GM19351 (cell line): ENCODE measurements at regions not wholly inside any gene's neighbourhood (a gene's known extent, or its start where the extent isn't known, plus 50 kb on each side); places are given as distances from the start of the nearest gene placed in this dataset.

Experiments
- ATAC-seq: cut with Tn5 transposase; IDR thresholded peaks from one replicate; pipeline ENCODE4 v1.9.1; 2021; ENCODE audit warnings: mild to moderate bottlenecking, moderate library complexity; ENCODE audit not compliant: unreplicated experiment

DNA sequence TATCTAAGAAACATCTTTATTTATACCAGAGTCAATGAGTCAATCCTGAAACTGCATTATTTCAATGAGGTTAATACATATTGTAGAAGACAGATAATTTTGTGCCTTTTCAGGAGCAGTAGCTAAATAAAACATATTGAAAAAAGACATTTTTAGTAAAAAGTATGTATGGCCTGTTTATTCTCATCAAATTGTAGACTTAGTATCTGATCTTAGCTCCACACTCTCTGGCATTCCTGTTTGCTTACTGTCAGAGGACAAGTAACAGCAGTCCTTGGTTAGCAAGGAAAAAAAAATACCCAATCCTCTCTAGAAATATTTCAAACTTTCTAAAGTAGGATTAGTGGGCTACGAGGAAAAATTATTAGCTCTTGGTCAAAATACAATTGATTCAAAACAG is 50.5 kb upstream of the GUCY1A1 start:
- ATAC-seq = no peak

GRCh38 chr4:155615081-155615887 is 51.4 kb upstream of the GUCY1A1 start:
- ATAC-seq = no peak

DNA sequence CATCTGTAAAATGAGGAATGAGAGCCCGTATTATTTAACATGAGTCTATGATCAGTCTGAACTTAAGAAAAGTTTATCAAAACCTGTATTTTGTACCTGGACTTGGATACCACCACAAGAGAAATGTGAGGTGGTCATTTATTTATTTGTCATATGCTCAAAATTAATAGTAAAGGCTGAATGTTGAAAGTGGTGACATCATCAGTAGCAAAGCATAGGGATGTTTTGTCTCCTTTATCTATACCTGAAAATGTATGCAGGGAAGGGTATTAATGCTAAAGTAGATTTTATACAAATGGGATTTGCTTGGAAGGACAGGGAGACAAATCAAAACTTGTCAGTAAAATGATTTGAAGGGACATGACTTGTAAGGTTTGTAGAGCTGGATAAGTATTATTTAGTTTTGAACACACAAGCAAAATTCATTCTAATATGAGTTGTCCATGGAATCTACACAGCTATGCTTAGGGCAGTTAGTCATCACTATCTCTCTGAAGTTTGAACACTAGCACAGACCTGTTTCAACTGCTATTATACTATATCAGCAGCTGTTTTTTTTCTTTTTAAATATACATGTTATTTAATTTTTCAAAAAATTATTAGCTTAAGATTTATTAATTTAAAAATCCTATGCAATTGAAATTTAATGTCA is 52.4 kb upstream of the GUCY1A1 start:
- no peak for ATAC-seq

DNA sequence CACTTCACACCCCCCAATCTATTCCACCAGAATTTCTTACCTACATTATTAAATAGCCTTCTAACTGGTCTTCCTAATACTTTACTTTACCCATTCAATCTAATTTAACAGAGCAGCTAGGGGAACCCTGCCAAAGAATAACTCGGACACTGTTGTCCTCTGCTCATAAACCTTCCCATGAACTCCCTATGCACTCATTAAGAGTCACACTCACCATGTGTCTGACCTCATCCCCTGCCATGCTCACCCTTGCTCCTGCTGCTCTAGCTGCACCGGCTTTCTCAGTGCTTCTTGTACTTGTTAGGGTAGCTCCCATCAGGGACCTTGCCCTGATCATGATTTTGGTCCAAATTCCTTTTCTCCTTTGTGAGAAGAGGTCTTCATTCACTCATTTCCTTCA is 54.6 kb upstream of the GUCY1A1 start:
- ATAC-seq = no peak

- ATAC-seq = no peak
Observed at GRCh38 chr4:155611501-155611900, 55.1 kb upstream of the GUCY1A1 start.

DNA sequence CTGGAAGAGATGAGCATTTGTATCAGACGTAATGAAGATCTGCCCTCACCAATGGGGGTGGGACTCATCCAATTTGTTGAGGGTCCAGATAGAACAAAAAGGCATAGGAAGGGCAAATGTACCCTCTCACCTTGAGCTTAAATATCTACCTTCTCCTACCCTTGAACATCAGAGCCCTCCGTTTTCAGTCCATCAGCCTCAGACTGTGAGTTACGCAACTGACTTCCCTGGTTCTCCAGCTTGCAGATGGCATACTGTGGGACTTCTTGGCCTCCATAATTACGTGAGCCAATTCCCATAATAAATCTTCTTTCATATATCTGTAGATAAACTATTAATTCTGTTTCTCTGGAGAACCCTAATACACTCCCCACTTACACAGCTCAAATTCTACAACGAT is 56.5 kb upstream of the GUCY1A1 start:
- no peak for ATAC-seq

DNA sequence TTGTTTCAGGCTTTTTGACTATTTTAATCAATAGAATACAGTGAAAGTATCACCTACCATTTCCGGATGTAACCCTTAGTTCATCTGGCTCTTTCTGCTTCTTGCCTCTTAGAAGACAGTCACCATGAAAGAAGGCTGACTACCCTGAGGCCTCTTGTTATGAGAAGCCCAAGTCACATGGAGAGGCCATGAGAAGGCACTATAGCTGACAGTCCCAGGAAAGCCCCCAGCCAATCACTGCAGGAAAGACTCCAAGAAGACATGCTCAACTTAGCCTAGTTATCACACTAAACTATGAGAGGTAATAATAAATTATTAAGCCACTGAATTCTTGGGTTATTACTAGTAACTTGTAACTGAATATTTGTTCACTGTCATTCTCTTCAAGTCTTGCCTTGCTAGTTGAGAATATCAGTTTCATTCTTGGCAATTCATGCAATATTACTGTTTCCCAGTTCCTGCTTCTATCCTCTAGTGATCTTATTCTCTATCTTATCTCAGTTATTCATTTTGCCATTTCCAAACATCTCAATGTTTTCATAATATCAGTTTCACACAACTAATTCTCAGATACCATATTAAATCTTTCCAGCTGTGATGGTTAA is 57.1 kb upstream of the GUCY1A1 start:
- ATAC-seq = peak; percentile 78

DNA sequence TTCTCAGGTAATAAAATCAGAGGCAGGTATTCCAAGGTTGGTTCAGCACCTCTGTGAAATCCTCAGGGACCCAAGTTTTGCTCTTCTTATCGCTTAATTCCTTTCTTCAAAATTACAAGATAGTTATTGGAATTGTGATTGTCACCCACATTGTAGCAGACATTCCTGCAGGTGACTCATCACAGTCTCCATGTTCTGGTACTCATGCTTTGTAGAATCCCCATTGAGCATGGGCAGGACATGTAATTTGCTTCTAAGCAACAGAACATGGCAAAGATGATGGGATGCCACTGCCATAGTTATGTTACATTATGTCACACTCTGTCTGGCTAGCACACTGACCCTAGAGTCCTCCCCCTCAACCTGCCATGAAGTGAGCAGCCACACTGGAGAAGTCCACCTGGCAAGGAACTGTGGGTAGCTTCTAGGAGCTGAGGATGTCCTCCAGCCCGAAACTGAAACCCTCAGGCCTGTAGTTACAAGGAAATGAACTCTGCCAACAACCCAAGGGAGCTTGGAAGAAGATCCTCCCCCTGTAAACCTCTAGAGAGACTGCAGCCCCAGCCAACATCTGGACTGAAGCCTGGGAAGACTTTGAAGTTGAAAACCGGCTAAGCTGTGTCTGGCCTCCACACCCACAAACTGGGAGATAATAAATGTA is 58.3 kb upstream of the GUCY1A1 start:
- no peak for ATAC-seq

GRCh38 chr4:155607481-155607880 is 59.2 kb upstream of the GUCY1A1 start:
- ATAC-seq = no peak

GRCh38 chr4:155604718-155605626 is 61.7 kb upstream of the GUCY1A1 start:
- no peak for ATAC-seq

- no peak for ATAC-seq
Observed at GRCh38 chr4:155603360-155603891, 63.2 kb upstream of the GUCY1A1 start.

GRCh38 chr4:155602351-155603140 is 64.1 kb upstream of the GUCY1A1 start:
- no peak for ATAC-seq

DNA sequence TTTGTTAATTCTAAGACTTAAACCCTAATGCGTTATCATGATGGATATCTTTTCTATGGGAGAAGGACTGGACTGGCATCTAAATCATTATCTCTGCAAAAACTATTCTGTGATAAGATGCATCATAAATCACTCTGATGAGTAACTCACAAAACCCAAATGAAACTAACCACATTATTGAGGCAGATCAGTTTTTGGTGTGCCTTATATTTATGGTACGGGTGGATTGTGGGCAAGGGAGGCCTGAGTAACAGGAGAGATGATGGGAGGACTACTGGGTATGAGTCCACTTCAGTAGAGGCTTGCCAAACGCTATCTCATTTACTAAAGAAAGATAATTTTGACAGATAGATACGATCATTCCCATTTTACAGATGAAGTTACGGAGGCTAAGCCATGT is 66.4 kb upstream of the GUCY1A1 start:
- no peak for ATAC-seq

- ATAC-seq = no peak
Observed at GRCh38 chr4:155599596-155599995, 67.1 kb upstream of the GUCY1A1 start.

GRCh38 chr4:155599085-155599484 is 67.6 kb upstream of the GUCY1A1 start:
- ATAC-seq = no peak

GRCh38 chr4:155597933-155598451 is 68.7 kb upstream of the GUCY1A1 start:
- ATAC-seq = no peak

GRCh38 chr4:155597281-155597680 is 69.4 kb upstream of the GUCY1A1 start:
- ATAC-seq = no peak

DNA sequence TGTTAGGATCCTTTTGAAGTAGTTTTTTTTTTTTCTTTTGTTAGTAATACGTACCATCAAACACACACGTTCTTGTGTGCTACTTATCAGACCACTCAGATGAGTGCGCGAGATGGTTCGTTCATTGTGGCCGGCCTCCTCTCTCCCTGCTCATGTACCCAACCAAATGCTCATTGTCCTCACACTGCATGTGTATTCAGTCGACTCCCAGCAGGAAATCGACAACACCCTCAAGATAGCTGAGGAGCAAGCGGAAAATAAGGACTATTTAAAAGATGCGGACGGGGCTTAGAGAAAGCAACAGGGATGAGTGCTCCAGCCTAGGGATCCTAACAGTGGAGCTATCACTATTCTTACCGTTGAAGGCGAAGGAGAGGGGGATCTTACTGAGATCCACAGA is 72.9 kb upstream of the GUCY1A1 start:
- ATAC-seq = no peak

DNA sequence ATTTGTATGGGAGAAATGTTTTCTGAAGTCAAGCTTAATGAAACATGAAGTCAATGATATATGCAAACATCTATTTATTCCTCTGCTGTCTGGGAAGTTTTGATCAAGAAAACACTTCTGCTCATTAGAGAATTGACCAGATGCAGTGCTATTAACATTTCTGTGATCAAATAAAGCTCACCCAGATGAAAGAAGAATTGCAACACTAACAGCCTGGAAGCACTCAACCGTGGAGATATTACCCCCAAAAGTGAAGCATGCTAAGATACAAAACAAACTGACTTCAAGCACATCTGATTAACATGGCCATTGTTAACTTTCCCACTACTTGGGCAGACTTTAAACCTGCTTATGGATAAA is 73.7 kb upstream of the GUCY1A1 start:
- ATAC-seq = no peak
